ENCODE measurements at regions not wholly inside any gene's neighbourhood (a gene's known extent, or its start where the extent isn't known, plus 50 kb on each side); places are given as distances from the start of the nearest gene placed in this dataset.
"Not testable (repeated sequence)": the region's sequence is repeated elsewhere in the genome, so short reads cannot be mapped to it uniquely, and the experiment has no call there.

DNA sequence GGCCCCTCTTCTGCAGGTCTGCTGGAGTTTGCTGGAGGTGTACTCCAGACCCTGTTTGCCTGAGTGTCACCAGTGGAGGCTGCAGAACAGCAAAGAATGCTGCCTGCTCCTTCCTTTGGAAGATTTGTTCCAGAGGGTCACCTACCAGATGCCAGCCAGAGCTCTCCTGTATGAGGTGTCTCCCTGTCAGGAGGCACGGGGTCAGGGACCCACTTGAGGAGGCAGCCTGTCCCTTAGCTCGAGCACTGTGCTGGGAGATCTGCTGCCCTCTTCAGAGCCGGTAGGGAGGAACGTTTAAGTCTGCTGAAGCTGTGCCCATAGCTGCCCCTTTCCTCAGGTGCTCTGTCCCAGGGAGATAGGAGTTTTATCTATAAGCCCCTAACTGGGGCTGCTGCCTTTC is 207.9 kb downstream of the FAT3 start:
- no peak for DNase-seq (ENCODE audit: low read depth)

DNA sequence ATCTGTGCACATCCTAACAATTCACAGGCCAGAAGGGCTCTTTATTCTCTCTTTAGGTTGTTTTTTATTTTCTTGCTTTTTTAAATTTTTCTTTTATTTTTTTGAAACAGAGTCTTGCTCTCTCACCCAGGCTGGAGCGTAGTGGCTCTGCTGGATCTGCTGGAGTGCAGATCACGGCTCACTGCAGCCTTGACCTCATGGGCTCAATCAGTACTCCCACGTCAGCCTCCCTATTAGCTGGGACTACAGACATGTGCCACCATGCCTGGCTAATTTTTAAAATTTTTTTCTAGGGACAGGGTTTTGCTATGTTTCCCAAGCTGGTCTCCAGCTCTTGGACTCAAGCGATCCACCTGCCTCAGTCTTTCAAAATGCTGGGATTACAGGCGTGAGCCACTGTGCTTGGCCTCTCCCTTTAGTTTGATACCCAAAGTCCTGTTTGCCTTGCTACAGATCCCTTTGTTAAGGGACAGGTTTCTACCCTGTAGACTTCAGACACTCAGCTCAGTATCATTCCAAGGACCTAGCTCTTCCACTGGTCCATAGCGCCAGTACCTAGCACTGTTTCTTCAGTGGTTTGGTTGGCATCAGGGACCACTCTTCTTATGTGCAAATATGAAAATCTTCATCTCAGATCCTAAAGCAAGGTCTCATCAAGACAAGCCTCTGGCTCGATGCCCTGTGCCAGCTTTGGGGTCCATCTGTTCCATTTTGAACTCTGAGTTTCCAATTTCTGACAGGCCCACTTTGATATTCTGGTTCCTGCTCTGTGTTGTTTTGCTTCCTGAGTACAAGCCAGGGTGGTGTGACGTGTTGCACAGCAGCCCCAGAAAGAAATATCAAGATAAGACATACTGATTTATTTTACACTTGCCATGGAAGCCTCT is 211.7 kb downstream of the FAT3 start:
- DNase-seq (ENCODE audit: low read depth), result no peak

DNA sequence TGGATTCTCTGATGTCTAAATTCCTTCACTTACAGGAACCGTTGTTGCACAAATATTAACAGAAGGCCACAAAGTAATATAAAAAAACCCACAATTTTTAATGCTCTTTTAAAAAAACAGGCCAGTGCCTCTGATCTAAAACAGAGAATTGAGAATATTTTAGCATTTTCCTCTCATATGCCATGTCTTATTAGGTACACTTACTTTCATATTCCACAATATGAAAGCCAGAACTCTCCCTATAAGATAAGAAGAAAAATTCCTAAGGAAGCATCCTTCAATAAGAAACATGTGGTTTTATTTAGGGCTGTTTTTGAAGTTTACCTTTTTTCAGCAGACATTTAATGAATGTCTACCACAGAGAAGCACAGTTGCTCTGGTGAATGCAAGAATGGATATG is 214.5 kb downstream of the FAT3 start:
- DNase-seq (ENCODE audit: low read depth), result no peak

DNA sequence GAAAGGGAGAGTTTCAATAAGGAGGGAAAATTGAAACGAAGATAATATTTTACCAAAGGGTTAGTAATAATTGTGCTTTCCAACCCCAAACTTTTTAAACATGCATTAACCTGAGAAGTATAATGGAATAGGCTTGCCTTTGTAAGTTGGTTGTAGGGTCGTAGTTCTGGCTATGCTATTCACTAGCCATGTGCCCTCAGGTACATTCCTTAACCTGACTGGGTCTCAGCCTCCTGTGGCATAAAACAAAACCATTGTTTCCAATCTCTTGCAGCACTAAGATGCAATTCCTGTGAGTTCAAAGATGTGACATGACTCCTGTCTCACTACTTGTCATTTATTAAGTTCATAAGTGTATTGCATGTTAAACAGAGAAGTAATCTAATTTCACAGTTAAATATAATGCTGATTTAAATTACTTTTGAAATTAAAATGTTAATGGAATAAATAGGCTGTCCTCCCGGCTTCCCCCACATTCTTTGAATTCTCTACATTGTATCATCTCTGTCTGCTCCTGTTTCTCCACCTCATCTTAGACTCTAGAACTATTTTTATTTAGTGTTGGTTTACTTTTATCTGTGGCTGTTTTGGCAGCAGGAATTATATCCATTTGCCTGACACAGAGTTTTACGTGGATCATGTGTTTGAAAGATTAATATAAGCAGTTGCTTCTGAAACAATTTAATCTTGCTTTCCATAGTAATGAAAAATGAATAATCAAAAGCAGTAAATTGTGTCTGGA is 216.3 kb downstream of the FAT3 start:
- no peak for DNase-seq (ENCODE audit: low read depth)

DNA sequence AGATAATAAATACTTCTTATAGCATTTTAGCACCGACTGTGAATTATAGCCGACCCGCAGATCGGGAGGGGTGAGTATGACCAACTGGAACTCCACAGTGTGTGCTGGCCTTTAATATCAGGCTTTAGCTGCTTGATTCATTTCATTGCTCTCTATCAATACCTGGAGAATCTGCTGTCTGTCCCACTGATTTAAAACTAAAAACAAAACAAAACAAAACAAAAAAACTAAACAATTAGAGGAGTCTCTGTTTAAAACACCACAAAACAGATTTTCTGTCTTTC is 216.8 kb downstream of the FAT3 start:
- no peak for DNase-seq (ENCODE audit: low read depth)

DNA sequence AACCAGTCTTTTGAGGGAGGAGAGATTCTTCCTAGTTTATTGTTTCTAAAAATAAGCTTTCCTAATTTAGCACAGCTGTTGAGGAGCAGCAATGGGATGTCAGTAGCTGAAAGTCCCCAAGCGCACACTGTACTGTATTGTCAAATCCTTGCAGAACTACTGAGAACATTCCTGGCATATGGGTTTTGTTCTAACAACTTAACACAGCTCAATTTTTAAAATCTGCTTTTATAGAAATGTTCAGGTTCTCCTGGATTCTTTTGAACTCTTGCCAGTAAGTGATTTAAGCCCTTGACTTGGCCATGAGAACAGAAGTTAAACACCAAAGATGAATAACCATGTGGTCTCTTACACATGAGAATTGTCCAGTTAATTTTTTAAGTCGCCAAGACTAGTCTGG is 218.6 kb downstream of the FAT3 start:
- no peak for DNase-seq (ENCODE audit: low read depth)

DNA sequence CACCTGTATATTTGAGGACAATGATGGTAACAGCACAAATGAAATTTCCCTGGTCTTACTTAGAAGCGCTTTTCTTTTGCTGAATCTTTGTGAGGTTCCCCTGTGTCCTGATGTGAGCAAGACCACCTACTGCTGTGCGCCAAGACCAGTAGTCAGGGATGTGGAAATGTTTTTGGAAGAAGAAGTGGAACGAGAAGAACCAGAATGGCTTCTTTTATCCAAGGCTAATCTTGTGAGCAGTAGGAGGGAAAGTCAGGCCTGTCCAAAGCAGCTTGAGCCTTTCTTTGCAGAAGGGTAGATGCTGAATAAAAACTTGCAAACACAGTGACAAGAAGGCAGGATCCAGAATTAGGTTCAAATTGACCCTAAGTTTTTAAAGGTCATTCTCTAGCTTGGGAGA is 223.0 kb downstream of the FAT3 start:
- no peak for DNase-seq (ENCODE audit: low read depth)

DNA sequence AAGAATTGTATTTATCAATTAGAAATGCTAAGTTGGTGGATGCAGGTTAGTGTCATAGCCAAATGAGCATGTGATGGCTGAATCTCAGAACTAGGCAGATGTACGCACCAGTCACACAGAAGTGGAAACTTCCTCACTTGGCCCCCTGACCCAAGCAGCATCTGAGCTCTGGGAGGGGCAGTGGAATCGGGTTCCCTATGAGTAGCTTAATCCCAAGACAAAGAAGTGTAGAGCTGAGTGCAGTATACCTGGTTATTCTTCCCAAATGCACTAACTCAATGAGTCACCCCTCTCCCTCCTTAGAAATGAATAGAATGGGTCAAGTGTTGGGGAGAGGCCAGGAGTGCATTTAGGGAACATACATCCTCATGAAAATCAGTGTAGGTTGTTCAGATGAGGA is 224.6 kb downstream of the FAT3 start:
- no peak for DNase-seq (ENCODE audit: low read depth)

DNA sequence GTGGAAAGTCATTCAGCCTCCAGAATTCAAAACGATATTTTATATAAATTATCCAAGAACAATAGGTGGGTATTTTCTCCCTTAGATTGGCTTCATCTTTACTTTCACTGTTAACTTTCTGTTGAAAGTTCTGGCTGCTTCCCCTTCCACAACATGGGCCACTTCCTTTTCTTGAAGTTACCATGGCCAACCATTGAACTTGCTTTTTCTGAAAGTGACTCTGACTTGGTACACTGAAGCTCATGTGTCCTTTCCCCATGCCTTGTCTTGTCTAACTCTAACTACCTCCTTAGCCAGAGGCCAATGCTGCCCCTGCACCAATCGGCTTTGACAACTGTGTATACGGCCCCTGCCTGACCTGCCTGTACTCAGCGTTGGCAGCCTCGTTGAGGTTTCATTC is 225.2 kb downstream of the FAT3 start:
- DNase-seq (ENCODE audit: low read depth), result no peak

DNA sequence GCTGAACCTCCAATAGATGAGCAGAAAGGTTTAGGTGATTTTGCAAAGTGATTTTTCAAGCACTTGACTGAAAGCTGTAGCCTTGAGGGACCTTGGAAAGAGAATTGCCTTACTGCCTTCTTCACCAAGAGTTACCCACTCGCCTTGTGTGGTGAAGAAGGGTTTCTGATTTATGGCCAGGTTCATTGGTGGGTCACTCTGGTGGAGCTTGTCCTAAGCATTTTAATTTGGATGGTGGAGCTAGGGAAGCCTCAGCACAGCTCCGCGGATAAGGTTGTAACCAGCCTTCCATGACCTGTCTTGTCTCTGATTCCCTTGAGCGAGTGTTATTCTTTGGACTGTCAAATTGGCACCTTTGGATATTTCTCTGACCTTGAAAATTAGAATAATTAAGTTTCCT is 226.4 kb downstream of the FAT3 start:
- DNase-seq (ENCODE audit: low read depth), result no peak

DNA sequence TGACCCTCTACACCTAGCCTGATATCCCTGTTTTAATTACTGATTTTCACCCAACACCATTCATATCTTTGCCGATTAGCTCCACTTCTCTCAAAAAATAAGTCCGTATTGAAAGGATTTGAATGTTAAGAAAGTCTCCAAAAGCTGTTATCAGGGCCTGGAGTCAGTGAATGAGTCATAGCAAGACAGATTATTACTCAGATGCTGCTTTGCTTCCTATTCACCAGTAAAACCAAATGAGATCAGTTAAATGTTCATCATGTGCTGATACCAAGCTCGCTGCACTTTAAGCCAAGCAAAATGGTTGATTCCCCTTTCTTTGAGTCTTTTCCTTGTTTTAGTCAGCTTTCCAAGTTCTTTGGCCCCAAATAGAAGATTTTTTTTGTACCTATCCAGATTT is 228.4 kb downstream of the FAT3 start:
- DNase-seq (ENCODE audit: low read depth), result no peak

DNA sequence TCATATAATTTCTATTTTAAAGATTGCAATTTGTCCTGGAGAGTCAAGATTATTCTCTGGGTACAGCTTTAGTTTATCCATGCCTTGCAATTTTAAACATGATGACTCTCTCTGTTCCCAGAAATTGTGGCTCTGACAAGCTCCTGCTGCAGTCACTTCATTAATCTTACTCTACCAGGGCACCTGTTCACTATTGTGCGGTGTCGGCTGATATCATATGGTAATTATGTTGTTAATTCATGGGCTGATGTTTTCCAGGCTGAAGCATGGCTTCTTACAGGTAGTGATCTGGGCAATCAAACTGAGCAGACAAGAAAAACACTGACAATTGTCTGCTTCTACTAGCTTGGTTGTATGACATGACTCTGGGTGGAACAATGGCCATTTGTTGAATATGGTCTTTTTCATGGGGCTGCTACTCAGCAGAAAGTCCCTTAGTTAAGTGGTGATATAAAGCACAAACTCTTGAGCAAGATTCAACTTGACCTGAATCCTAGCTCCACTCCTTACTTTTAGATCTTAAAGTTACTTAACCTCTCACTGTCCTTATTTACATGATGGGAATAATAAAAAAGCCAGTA is 230.7 kb downstream of the FAT3 start:
- no peak for DNase-seq (ENCODE audit: low read depth)

DNA sequence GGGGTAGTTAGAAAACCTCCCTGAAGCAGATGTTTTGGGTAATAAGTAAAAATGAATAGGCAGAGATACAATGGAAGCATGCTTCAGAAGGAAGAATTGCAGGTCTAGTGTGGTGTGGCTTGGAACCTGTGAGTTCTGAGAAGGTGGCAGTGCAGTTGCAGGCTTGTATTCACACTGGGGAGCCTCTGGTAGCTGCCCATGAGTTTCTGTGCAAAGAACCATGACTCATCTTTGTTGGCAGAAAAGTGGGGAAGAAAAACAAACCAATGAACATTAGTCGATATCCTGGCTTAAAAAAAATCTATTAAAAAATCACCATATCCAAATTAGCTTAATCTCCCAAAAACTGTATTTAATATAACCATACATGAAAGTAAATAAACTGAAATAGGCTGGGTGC is 232.6 kb downstream of the FAT3 start:
- DNase-seq (ENCODE audit: low read depth), result no peak

DNA sequence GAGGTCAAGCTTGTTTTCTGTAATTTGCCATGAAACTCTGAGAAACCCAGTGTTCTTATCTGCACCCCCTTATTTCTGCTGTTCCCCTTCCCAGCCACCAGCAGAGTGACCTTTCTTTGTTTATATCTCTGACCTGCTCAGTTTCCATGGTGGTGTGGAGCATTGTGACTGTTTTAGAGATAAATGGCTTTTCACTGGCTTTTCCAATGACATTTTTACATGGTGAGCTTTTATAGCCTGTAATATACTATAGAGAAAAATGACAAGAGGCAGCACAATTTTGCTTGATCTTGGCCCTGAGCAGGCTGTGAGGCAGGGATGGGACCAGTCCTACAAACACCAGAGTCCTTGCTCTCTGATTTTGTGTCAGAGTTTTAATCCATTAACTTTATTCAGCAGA is 233.9 kb downstream of the FAT3 start:
- no peak for DNase-seq (ENCODE audit: low read depth)

DNA sequence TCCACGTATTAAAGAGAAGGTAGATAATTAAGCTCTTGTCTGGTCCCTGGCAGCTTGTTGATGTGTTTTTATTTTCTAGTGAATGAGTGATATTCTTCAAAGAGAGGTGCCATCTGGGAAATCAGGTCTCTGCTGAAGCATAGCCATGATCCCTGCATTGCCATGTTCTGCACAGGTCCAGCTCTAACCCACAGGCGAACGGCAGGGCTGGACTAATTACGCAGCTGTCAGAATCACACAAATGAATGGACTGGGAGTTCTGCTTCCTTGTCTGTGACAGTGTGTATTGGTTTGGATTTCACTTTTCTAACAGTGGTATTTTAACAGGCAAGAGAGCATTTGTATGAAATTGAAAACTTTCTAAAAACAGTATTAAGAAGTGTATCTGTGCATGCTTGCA is 235.6 kb downstream of the FAT3 start:
- DNase-seq (ENCODE audit: low read depth), result no peak

DNA sequence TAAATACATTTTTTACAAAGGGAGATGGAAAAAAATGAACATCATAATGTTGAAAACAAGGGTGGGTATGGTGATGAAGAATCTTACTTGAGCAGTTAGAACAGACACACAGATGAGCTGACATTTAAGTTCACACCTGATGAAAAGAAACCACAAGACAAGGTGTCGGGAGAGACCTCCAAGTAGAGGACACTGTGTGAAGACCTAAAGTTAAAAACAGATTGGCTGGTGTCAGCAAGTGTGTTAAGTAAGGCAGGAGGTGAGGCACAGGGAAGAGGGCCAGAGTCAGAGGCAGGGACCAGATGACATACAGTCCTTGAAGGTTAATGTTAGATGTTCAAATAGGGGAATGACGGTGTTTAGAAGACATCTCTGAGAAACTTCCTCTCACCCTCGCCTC is 236.8 kb downstream of the FAT3 start:
- DNase-seq (ENCODE audit: low read depth), result no peak

DNA sequence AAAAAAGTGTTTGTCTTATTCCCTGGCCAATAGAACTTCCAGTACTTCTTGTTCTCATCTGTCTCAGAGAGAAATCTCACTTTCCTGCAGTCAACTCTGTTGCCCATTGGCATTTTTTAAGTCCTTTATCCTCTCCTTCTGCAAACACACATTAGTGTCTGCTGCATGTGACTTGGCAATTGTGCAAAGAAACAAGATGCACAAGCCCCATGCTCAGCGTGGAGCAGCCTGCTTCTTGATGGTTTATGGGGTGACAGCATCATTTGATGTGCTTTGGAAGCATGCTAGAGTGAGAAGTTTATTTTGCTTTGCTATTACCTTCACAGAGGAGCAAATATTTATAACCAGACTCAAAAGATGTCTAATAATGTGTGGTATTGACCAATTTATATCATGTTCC is 238.2 kb downstream of the FAT3 start:
- no peak for DNase-seq (ENCODE audit: low read depth)

DNA sequence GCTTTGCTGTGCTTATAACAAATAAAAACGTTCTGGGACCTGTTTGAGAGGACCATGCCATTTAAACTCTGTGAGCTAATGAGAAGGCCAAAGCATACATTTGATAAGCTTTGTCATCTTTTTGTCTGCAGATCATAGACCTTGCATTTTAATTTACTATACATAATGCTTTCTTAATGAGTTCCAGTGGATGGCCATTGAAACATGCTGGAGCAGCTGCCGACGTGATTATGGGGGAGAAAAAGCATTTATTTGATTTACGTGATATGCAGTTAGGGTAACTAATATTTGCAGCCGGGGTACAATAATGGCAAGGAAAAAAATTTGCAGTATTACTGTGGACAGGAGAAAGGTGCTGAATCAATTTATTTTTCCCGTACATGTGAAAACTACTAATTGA is 240.2 kb downstream of the FAT3 start:
- no peak for DNase-seq (ENCODE audit: low read depth)

DNA sequence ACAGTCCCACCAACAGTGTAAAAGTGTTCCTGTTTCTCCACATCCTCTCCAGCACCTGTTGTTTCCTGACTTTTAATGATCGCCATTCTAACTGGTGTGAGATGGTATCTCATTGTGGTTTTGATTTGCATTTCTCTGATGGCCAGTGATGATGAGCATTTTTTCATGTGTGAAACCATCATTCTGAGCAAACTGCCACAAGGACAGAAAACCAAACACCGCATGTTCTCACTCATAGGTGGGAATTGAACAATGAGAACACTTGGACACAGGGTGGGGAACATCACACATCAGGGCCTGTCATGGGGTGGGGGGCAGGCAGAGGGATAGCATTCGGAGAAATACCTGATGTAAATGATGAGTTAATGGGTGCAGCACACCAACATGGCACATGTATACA is 240.8 kb downstream of the FAT3 start:
- DNase-seq (ENCODE audit: low read depth), result not testable (repeated sequence)

DNA sequence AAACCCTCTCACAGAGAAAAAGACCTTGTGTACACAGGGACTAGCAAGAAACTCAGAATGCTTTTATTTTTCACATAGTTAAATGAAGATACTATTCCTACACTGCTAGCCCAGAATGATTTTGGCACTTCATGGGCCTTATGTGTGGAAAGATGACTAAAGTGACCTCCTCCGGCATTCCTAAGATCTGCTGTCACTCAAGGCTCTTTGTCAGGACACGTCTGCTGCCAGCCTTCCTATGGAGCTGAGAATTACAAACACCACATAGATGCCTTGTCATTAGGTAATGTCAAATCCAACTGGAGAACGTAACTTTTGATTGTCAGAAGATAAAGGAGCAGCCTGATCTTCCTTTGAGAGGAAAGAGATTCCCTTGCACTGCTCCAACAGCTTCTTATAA is 249.1 kb downstream of the FAT3 start:
- DNase-seq (ENCODE audit: low read depth), result no peak

DNA sequence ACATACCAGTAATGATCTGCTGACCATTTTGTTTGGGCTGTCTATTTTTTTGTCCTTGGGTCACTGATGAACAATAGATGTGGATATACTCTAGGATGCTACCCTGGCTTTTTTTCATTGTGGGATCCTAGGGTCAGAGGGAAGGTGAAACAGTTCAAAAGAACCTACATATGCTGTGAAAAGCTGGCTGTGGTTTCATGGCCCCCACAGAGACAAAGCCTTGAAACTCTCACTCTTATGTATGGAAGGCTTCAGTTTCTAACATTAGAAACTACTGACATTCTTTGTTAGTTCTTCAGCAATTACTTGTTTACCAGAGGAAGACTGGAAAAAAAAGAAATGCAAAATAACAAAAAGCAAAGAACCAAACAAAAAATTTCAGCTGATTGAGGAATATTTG is 250.7 kb downstream of the FAT3 start:
- no peak for DNase-seq (ENCODE audit: low read depth)

DNA sequence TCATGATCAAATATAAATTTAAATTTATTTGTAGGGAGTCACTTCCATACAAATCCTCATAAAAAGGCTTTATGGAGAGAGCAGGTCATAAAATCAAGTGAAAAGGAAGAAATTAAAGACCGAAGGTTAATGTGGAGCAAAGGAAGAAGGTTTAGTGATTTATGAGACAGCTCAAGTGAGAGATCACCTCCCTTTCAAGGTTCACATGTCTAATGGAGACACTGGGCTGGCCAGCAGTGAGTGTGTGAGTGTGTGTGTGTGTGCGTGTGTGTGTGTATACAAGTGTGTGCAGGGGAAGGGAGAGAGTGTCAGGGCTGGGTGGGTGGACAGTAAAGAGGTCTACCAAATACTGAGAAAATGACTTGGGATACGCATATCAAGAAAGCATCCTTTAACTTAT is 251.2 kb downstream of the FAT3 start:
- DNase-seq (ENCODE audit: low read depth), result no peak

DNA sequence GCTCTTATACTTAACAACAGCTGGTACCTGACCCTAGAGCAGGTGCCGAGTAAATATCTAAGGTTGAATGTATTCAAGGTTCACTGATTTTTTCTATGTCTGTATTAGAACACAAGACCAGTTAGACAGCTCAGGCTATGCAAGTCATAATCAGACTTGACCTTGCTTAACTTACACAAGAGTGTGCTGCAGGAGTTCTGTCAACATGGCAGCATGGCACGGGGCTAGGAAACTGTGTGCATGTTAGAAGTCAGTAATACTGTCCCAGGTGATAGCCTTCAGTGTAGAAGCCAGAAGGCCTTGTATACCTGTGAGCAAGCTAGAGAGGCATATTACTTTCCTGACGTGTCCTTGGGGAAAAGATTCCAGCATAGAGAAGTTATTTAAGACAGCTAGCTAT is 253.1 kb downstream of the FAT3 start:
- no peak for DNase-seq (ENCODE audit: low read depth)

DNA sequence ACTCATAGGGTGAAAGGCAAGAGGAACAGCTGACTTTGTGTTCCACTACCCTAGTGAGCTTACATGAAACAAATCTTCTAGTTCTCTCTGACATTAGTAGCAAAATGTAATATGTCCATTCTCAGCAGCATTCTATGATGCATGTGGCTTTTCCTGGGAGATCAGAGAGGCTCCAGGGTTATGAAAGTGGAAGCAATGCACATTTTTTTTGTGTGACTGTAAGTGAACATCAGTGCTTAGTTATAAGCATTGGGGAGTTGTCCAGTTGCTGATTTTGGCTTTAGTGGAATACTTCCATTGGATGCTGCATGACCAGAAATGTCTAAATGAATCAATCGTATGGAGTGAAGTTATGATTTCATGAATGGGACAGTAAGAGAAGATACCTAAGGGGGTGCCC is 255.9 kb downstream of the FAT3 start:
- no peak for DNase-seq (ENCODE audit: low read depth)
